ENCODE measurements at regions not wholly inside any gene's neighbourhood (a gene's known extent, or its start where the extent isn't known, plus 50 kb on each side); places are given as distances from the start of the nearest gene placed in this dataset.

DNA sequence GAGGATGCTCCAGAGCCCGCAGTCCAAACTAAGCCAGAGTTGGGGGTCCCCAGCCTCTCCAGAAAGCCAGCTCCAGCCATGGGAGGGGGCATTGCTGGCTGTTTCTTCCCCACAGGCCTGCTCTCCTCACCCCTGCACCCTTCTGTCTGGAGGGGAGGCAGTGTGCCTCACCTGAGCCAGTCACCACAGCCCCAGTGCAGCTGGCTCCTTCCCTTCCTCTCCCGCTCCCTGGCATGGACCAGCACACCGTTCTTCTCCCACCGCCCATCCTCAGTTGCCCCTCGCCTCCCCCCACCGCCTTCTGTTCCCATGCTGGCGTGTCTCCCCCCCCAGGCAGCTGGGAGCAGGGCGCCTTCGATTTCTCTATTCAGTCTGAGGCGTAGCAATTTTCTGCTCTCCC, 110.5 kb upstream of the THY1 start:
- TF ChIP-seq, protein P1, sequence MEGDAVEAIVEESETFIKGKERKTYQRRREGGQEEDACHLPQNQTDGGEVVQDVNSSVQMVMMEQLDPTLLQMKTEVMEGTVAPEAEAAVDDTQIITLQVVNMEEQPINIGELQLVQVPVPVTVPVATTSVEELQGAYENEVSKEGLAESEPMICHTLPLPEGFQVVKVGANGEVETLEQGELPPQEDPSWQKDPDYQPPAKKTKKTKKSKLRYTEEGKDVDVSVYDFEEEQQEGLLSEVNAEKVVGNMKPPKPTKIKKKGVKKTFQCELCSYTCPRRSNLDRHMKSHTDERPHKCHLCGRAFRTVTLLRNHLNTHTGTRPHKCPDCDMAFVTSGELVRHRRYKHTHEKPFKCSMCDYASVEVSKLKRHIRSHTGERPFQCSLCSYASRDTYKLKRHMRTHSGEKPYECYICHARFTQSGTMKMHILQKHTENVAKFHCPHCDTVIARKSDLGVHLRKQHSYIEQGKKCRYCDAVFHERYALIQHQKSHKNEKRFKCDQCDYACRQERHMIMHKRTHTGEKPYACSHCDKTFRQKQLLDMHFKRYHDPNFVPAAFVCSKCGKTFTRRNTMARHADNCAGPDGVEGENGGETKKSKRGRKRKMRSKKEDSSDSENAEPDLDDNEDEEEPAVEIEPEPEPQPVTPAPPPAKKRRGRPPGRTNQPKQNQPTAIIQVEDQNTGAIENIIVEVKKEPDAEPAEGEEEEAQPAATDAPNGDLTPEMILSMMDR (IDR thresholded peaks at IDR 0.05), result no peak
- Histone ChIP-seq H3K27ac (no peak overlapping the region), H3K4me3 (no peak overlapping the region), H3K27me3 (no peaks in the 10 kb centered on the region), H3K9me3 (no peaks in the 10 kb centered on the region), H3K4me1 (no peaks in the 10 kb centered on the region), H3K36me3 (no peaks in the 10 kb centered on the region)
- intact Hi-C loops (cut with DNase I), result no loop called here
- no peak for DNase-seq (ENCODE audit: low spot score in 2 of 2)

DNA sequence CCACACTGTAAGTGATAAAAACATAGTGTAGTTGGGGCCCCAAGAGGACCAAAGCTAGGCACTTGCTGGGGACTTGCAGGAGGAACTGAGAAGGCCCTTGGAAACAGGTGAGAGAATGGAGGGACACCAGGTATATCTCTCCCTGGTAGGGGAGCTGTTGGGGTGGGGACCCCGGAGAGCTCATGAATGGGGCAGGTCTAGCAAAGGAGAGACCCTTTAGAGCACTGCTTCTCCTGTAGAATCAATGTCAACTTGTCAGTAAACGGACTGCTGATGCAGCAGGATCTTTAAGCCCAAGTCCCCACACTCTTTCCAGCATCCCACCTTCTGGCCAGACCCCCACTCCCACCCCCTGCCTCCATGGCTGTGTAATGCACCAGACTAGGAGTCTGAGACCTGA, 109.6 kb upstream of the THY1 start:
- Histone ChIP-seq H3K36me3 (no peaks in the 10 kb centered on the region), H3K27me3 (no peaks in the 10 kb centered on the region), H3K9me3 (no peaks in the 10 kb centered on the region), H3K4me3 (no peak overlapping the region), H3K27ac (no peak overlapping the region), H3K4me1 (no peaks in the 10 kb centered on the region)
- intact Hi-C loops (cut with DNase I), result no loop called here
- no peak for DNase-seq (ENCODE audit: low spot score in 2 of 2)
- TF ChIP-seq, protein P1 (IDR thresholded peaks at IDR 0.05), result no peak

DNA sequence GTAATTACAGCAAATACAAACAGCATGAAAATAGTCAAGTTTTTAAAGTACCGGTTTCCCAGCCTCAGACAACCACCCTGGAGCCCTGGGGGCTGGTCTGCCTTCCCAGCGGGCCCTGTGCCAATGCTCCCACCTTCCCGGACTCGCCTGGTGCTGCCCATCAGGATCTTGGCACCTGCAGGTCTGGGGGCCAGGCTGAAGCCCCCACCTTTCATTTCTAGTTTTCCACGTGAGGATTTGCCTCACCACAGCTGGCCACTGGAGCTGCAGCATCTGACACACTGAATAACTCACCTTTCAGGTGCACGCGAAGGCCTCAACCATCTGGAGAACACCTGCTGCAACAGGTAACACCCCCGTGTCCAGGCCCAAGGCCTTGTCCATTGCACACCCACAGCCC, 108.7 kb upstream of the THY1 start:
- intact Hi-C loops (cut with DNase I), result no loop called here
- Histone ChIP-seq H3K4me1 (no peaks in the 10 kb centered on the region), H3K4me3 (no peak overlapping the region), H3K36me3 (no peaks in the 10 kb centered on the region), H3K9me3 (no peaks in the 10 kb centered on the region), H3K27me3 (no peaks in the 10 kb centered on the region), H3K27ac (no peak overlapping the region)
- TF ChIP-seq, protein P1 (IDR thresholded peaks at IDR 0.05), result no peak
- peak in 1 of 2 donors; percentile 19 for DNase-seq (ENCODE audit: low spot score in 2 of 2)

DNA sequence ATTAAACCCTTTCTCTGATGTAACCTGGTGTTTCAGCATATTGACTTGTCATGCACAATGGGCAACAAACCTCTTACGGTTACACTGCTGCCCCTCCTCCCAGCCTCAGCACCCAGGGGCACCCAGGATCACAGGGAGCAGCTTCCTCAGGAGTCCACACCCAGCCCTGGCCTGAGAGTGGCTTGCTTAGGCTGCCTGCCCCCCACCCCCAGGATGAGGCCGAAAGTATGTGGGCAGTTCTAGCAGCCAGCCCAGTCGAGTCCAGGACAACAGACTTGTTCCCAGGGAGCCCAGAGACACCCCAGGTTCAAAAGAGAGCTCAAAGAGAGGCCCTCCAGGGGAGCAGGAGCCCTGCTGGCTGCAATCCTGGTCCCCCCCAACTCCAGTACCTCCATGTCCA, 108.1 kb upstream of the THY1 start:
- peak in 1 of 2 donors; percentile 28 for DNase-seq (ENCODE audit: low spot score in 2 of 2)
- Histone ChIP-seq H3K27me3 (no peaks in the 10 kb centered on the region), H3K4me3 (no peak overlapping the region), H3K36me3 (no peaks in the 10 kb centered on the region), H3K27ac (no peak overlapping the region), H3K9me3 (no peaks in the 10 kb centered on the region), H3K4me1 (no peaks in the 10 kb centered on the region)
- TF ChIP-seq, protein P1 (IDR thresholded peaks at IDR 0.05), result no peak
- intact Hi-C loops (cut with DNase I), result no loop called here

DNA sequence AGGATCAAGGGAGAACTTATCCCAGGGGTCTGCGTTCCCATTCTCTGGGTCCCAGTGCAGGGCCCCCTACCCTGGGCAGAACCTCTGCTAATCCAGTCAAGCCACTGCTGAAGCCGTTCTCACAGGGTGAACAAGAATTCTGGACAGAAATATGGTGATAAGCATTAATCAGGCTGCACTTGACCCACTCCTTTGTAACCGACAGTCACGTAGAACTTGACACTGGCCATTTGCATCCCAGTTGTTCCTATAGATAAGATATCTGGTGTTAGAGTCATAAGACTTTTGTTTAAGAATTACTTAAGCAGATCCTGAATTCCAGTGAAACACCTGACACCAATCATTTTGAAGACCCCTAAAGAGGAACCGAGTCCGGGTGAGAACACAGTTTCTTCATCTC, 107.5 kb upstream of the THY1 start:
- no peak for DNase-seq (ENCODE audit: low spot score in 2 of 2)

More for the DNA sequence above, 107.5 kb upstream of the THY1 start:
- no peaks in the 10 kb centered on the region for H3K9me3 ChIP-seq
- no peaks in the 10 kb centered on the region for H3K27me3 ChIP-seq
- H3K36me3 ChIP-seq, result no peaks in the 10 kb centered on the region
- H3K27ac ChIP-seq, result no peak overlapping the region
- H3K4me3 ChIP-seq, result no peak overlapping the region
- intact Hi-C loops (cut with DNase I), result no loop called here
- no peaks in the 10 kb centered on the region for H3K4me1 ChIP-seq
- TF ChIP-seq, protein P1 (IDR thresholded peaks at IDR 0.05), result no peak

Measured in ascending aorta (tissue), 2 donors.